HG02943 (cell line): ENCODE measurements at regions not wholly inside any gene's neighbourhood (a gene's known extent, or its start where the extent isn't known, plus 50 kb on each side); places are given as distances from the start of the nearest gene placed in this dataset.
"Not testable (repeated sequence)": the region's sequence is repeated elsewhere in the genome, so short reads cannot be mapped to it uniquely, and the experiment has no call there.

Experiments
- ATAC-seq: cut with Tn5 transposase; IDR thresholded peaks from one replicate; pipeline ENCODE4 v1.9.1; 2021; ENCODE audit warnings: mild to moderate bottlenecking, low read depth, moderate library complexity; ENCODE audit not compliant: unreplicated experiment

DNA sequence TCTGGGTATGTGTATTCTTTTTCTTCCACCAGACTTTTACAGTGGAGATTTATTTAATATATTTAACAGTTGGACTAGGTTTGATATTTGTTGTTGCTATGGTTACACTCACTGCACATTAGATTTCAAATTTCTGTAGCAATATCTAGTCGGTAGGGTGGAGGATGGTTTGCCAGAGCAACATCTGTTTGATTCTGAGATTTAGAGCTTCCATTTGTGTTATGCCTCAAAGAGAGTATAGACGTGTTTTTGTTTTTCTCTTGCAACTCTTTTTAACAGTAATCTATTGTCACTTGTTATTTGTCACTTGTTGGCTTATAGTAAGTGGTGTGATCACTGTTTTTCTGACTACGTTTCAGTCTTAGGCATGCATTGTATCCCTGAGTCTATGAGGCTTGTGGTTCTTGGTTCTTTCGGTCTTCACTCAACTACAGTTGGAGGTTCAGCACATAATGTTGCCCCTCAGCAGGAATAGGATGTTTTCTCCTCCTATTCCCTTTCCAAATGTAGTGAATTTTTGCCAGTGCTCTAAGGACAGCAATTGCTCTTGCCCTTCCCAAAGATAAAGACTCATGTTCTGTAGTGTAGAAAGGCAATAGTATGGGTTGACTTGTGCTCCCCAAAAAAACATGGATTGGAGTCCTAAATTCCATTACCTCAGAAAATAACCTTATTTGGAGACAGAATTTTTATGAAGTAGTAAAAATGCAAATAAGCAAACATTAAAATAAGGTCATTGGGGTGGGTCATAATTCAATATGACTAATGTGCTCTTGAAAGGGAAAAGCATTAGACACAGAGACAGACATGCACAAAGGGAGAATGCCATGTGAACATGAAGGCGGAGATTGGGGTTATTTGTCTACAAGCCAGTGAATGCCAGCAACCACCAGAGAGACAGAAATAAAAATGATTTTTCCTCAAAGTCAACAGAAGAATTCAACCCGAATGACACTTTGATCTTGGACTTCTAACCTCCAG lies 692.1 kb downstream of the DIPK2A start:
- ATAC-seq, result no peak

DNA sequence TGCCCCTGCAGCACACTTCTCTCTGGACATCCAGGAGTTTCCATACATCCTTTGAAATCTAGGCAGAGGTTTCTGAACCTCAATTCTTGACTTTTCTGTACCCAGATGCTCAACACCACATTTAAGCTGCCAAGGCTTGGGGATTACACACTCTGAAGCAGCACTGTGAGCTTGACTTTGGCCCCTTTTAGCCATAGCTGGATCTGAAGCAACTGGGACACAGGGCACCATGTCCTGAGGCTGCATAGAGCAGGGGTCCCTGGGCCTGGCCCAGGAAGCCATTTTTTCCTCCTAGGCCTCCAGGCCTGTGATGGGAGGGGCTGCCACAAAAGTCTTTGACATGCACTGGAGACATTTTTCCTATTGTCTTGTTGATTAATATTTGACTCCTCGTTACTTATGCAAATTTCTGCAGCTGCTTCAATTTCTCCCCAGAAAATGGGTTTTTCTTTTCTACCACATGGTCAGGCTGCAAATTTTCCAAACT lies 694.0 kb downstream of the DIPK2A start:
- ATAC-seq, result no peak

DNA sequence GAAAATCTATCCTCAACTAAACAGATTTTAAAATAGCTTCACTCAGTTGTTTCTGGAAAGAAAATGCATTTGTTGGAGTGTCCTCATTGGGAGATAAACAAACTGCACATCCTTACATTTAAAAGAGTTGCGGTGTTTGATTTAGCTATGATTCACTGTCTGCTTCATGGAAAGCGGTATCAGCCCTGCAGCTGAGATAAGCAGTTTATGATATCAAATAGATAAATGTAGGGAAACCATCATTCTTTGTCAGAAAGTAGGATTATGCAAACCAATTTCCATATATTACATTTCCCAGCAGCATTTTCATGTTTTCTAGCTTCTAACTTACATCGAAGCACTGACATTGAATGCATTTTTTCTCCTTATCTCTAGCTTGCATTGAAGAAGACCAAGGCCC lies 698.9 kb downstream of the DIPK2A start:
- no peak for ATAC-seq

GRCh38 chr3:144677103-144677502 lies 705.5 kb downstream of the DIPK2A start:
- ATAC-seq, result no peak

GRCh38 chr3:144683065-144683464 lies 711.4 kb downstream of the DIPK2A start:
- ATAC-seq, result no peak

DNA sequence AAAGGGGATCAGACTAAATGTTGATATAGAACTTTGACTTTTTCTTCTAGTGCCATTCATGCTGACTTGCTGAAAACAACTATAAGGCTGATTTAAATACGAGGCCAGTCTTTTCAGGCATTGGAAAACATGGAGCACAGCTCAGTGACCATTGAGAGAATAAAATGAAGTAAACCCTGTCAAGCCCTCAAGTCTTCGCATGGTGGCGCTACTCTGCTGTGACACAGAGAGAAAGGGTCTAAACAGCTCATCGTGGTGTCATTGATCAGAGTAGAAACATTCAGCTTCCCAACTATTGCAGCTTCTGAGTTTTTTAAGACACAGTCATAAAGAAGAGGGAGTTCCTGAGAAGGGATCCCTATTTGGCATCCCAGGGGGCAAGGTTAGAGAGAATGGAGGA lies 716.2 kb downstream of the DIPK2A start:
- no peak for ATAC-seq

GRCh38 chr3:144692488-144692887 lies 720.9 kb downstream of the DIPK2A start:
- no peak for ATAC-seq

DNA sequence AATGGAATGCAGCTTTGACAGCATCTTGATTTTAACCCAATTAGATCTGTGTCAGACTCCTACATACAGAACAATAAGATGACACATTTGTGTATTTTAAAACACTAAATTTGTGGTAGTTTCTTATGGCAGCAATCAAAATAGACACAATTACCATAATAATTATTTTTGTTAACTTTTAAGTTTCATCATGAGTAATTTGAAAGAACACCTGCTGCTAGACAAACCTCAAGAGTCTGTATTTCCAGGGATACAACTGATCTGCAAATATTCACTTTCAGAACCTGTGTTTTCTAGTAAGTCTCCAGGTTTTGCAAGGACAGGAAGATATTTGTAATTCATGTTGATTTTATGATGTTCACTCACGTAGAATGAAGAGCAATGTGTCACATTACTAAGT lies 736.8 kb downstream of the DIPK2A start:
- ATAC-seq, result no peak

- ATAC-seq, result no peak
Measured at GRCh38 chr3:144737281-144737680, 765.7 kb downstream of the DIPK2A start.

- ATAC-seq, result no peak
Measured at GRCh38 chr3:144743225-144743668, 771.6 kb downstream of the DIPK2A start.

GRCh38 chr3:144744473-144744872 lies 772.9 kb downstream of the DIPK2A start:
- ATAC-seq, result no peak

DNA sequence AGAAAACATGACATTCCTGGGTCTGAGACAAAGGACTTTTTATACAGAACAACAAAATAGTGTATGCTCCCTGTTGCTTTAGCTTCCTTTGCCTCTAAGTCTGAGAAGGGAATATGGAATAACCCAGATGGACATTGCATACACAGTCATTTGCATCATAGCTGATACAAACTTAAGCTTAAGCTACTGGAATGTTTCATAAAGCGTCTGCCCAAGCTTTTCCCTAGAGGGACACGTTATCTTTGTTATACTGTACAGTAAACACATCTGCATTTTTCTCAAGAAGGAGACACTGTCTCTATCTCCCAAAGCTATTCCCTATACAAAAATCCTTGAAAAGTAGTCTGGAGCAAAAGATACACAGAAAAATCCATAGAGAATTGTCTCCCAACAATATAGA lies 775.0 kb downstream of the DIPK2A start:
- no peak for ATAC-seq

DNA sequence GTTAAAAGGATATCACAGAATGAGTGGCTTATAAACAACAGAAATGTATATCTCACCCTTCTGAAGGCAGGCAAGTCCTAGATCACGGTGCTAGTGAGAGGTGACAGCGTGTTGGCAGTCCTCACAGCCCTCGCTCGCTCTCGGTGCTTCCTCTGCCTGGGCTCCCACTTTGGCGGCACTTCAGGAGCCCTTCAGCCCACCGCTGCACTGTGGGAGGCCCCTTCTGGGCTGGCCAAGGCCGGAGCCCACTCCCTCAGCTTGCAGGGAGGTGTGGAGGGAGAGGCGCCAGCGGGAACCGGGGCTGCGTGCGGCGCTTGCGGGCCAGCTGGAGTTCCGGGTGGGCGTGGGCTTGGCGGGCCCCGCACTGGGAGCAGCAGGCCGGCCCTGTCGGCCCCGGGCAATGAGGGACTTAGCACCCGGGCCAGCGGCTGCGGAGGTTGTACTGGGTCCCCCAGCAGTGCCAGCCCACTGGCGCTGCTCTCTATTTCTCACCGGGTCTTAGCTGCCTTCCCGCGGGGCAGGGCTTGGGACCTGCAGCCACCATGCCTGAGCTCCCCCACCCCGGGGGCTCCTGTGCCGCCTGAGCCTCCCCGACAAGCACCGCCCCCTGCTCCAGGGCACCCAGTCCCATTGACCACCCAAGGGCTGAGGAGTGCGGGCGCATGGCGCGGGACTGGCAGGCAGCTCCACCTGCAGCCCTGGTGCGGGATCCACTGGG lies 778.1 kb downstream of the DIPK2A start:
- ATAC-seq, result not testable (repeated sequence)

GRCh38 chr3:144754076-144754783 lies 782.6 kb downstream of the DIPK2A start:
- no peak for ATAC-seq

- ATAC-seq, result no peak
Measured at GRCh38 chr3:144756704-144757440, 785.2 kb downstream of the DIPK2A start.

- ATAC-seq, result no peak
Measured at GRCh38 chr3:144760831-144761230, 789.2 kb downstream of the DIPK2A start.

DNA sequence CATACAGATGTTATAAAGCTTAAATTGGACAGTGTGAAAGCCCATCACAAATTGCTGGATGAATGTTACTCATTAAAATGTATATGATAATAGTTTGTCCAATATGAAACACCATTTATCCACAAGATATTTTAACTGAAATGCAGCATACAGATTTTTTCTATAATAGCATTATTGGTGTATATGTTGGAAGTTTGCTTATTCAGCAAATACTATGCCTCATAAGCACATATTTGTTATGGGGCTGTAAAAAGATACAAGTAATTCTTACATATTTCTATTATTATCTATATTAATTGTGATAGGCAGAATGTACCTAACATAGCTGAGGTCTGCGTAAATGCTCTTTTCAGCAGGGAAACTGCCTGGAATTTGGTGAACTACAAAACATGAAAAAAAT lies 790.5 kb downstream of the DIPK2A start:
- no peak for ATAC-seq

- ATAC-seq, result peak; percentile 99
Measured at GRCh38 chr3:144763878-144764454, 792.3 kb downstream of the DIPK2A start.

- no peak for ATAC-seq
Measured at GRCh38 chr3:144770281-144770680, 798.7 kb downstream of the DIPK2A start.

DNA sequence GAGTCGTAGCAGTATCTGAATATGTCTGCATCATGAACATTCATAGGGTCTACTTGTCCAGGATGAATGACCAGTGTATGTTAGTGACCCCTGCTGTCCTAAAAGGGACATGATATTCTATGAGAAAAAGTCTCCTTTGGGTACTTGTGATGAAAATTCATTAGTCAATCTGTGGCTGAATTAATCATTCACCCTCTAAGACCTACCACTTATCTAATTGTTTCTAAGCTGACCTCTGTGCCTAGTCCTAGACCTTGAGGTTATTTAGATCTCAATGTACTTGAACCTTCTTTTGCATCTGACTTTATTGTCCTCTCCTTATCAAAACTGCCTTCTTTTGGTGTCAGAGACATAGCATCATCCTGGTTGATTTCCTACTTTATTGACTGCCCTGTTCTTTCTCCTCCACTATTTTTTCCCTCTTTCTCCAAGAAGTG lies 799.3 kb downstream of the DIPK2A start:
- no peak for ATAC-seq
